Ascending aorta (tissue), 2 donors: ENCODE measurements at regions not wholly inside any gene's neighbourhood (a gene's known extent, or its start where the extent isn't known, plus 50 kb on each side); places are given as distances from the start of the nearest gene placed in this dataset.
A peak's percentile ranks its signal among the peaks of the same experiment; 100 is the strongest.

ENCODE experiments used
- DNase-seq, 2 donors: peaks; one replicate each; pipeline ENCODE4 v3.0.0-alpha.2; 2019; ENCODE audit warnings: low spot score in 2 of 2
- H3K27ac ChIP-seq, 2 donors: fragments of 200-600 bp; sonication (generic); one replicate each; pipeline ENCODE4 v1.5.1; 2016 to 2017; ENCODE audit warnings: mild to moderate bottlenecking in 1 of 2
- H3K27me3 ChIP-seq: fragments of 200-600 bp; sonication (generic); one replicate; pipeline ENCODE4 v1.5.1; 2017
- H3K36me3 ChIP-seq, 2 donors: fragments of 200-600 bp; sonication (generic); one replicate each; pipeline ENCODE4 v1.5.1; 2016
- H3K4me1 ChIP-seq, 2 donors: fragments of 200-600 bp; sonication (generic); one replicate each; pipeline ENCODE4 v1.5.1; 2016 to 2017; ENCODE audit warnings: mild to moderate bottlenecking in 1 of 2
- H3K4me3 ChIP-seq, 2 donors: fragments of 200-600 bp; sonication (generic); one replicate each; pipeline ENCODE4 v1.5.1; 2016 to 2017; ENCODE audit warnings: mild to moderate bottlenecking in 1 of 2
- H3K9me3 ChIP-seq, 2 donors: fragments of 200-600 bp; sonication (generic); one replicate each; pipeline ENCODE4 v1.5.1; 2016
- CTCF ChIP-seq, 3 experiments: fragments of 200-600 bp in 2 of 3; fragments of 450-650 bp in 1 of 3; sonication (generic) in 2 of 3; IDR thresholded peaks; one replicate each; pipeline ENCODE4 v1.5.1; 2016 to 2019; ENCODE audit warnings: antibody characterized with exemption in 3 of 3, mild to moderate bottlenecking in 1 of 3, moderate library complexity in 1 of 3
- intact Hi-C: fragments of 100-400 bp; cut with DNase I; formaldehyde crosslinking; loops from one replicate; pipeline ENCODE4 v1.15.1; 2023

GRCh38 chr17:77685881-77686486 lies 272.5 kb upstream of the TNRC6C start:
- H3K4me1 ChIP-seq = peaks cover 0 to 5% of the 10 kb centered on the region in 2 donors
- H3K27ac ChIP-seq = no peak overlapping the region
- no peaks in the 10 kb centered on the region for H3K36me3 ChIP-seq
- TF ChIP-seq CTCF (IDR thresholded peaks at IDR 0.05) = no peak
- intact Hi-C loops = no loop called here
- peak in 1 of 2 donors; percentile 13 for DNase-seq
- H3K4me3 ChIP-seq = no peak overlapping the region
- H3K27me3 ChIP-seq = no peaks in the 10 kb centered on the region
- no peaks in the 10 kb centered on the region for H3K9me3 ChIP-seq

- peaks cover 0 to 5% of the 10 kb centered on the region in 2 donors for H3K4me1 ChIP-seq
- no peak for TF ChIP-seq CTCF (IDR thresholded peaks at IDR 0.05)
- H3K36me3 ChIP-seq = no peaks in the 10 kb centered on the region
- DNase-seq = peak in 1 of 2 donors; percentile 16
- H3K27ac ChIP-seq = no peak overlapping the region
- H3K27me3 ChIP-seq = no peaks in the 10 kb centered on the region
- no peak overlapping the region for H3K4me3 ChIP-seq
- no peaks in the 10 kb centered on the region for H3K9me3 ChIP-seq
- intact Hi-C loops = no loop called here
Measured at GRCh38 chr17:77686903-77687302, 271.6 kb upstream of the TNRC6C start.

GRCh38 chr17:77687417-77687816 lies 271.1 kb upstream of the TNRC6C start:
- no peak overlapping the region for H3K27ac ChIP-seq
- peak in 1 of 2 donors; percentile 31 for DNase-seq
- no peak overlapping the region for H3K4me3 ChIP-seq

GRCh38 chr17:77687921-77688320 lies 270.6 kb upstream of the TNRC6C start:
- TF ChIP-seq CTCF (IDR thresholded peaks at IDR 0.05) = no peak
- Histone ChIP-seq H3K27me3 (no peaks in the 10 kb centered on the region), H3K27ac (no peak overlapping the region), H3K4me3 (no peak overlapping the region), H3K36me3 (no peaks in the 10 kb centered on the region), H3K9me3 (no peaks in the 10 kb centered on the region), H3K4me1 (peaks cover 0 to 8% of the 10 kb centered on the region in 2 donors)
- DNase-seq = peak in 1 of 2 donors; percentile 33
- intact Hi-C loops = no loop called here

More at GRCh38 chr17:77687417-77687816, 271.1 kb upstream of the TNRC6C start:
- Histone ChIP-seq H3K27me3 (no peaks in the 10 kb centered on the region), H3K36me3 (no peaks in the 10 kb centered on the region), H3K9me3 (no peaks in the 10 kb centered on the region), H3K4me1 (peaks cover 0 to 5% of the 10 kb centered on the region in 2 donors)
- intact Hi-C loops = no loop called here
- no peak for TF ChIP-seq CTCF (IDR thresholded peaks at IDR 0.05)

GRCh38 chr17:77688369-77688768 lies 270.1 kb upstream of the TNRC6C start:
- intact Hi-C loops = no loop called here
- no peaks in the 10 kb centered on the region for H3K27me3 ChIP-seq
- H3K9me3 ChIP-seq = no peaks in the 10 kb centered on the region
- peaks cover 0 to 8% of the 10 kb centered on the region in 2 donors for H3K4me1 ChIP-seq
- no peak overlapping the region for H3K4me3 ChIP-seq
- no peak for TF ChIP-seq CTCF (IDR thresholded peaks at IDR 0.05)
- DNase-seq = peak in 1 of 2 donors; percentile 41
- H3K27ac ChIP-seq = no peak overlapping the region
- no peaks in the 10 kb centered on the region for H3K36me3 ChIP-seq
